GM21447 (cell line): ENCODE measurements at regions not wholly inside any gene's neighbourhood (a gene's known extent, or its start where the extent isn't known, plus 50 kb on each side); places are given as distances from the start of the nearest gene placed in this dataset.
"Not testable (repeated sequence)": the region's sequence is repeated elsewhere in the genome, so short reads cannot be mapped to it uniquely, and the experiment has no call there.

Experiments
- ATAC-seq: cut with Tn5 transposase; IDR thresholded peaks from one replicate; pipeline ENCODE4 v1.9.1; 2021; ENCODE audit not compliant: unreplicated experiment

- no peak for ATAC-seq
These were observed 111.3 kb downstream of the SLC17A6 start for GRCh38 chr11:22449441-22449840.

DNA sequence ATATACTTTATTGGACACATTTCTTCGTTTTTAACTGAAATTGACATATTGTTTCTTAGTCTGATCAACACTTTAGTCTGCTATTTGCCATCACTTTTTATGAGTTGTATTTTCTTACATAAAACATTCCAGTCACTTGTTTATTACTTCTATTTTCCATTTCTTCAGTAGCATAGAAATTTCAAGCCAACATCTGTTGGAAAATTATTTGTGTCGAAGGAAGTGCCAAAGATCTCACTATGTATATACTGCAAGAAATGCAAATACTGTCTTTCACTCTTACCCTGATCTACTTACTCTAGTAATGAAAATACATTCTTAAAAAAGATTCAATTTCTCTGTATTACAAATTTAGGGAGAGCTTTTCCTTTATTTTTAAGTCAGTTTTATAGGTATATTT lies 105.9 kb downstream of the SLC17A6 start:
- no peak for ATAC-seq

DNA sequence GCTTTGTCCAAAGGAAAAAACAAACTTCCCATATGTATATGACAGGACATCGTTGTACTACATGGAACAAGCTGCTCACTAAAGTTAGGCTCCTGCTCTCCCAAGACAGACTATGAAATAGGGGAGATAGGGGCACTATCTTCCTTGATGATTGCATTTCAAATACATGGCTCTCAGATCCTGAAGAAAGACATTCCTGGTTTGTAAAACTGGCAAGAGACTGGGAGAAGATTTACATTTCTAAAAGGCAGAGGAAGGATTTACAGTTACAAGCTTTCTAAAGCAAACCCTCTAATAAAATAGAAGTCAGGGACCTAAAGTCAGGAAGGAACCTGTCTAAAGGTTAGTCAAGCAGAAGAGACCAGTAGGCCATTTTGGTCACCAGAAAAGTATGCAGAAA lies 103.7 kb downstream of the SLC17A6 start:
- no peak for ATAC-seq

GRCh38 chr11:22435582-22435981 lies 97.4 kb downstream of the SLC17A6 start:
- not testable (repeated sequence) for ATAC-seq

- ATAC-seq: no peak
These were observed 95.3 kb downstream of the SLC17A6 start for GRCh38 chr11:22433517-22433916.

GRCh38 chr11:22433094-22433455 lies 94.9 kb downstream of the SLC17A6 start:
- ATAC-seq: no peak

GRCh38 chr11:22432291-22433093 lies 94.3 kb downstream of the SLC17A6 start:
- no peak for ATAC-seq

GRCh38 chr11:22431106-22431505 lies 92.9 kb downstream of the SLC17A6 start:
- ATAC-seq: no peak

GRCh38 chr11:22430639-22431038 lies 92.5 kb downstream of the SLC17A6 start:
- no peak for ATAC-seq

GRCh38 chr11:22430141-22430541 lies 92.0 kb downstream of the SLC17A6 start:
- ATAC-seq: no peak
